SK-N-SH (cell line): ENCODE measurements at regions not wholly inside any gene's neighbourhood (a gene's known extent, or its start where the extent isn't known, plus 50 kb on each side); places are given as distances from the start of the nearest gene placed in this dataset.
"Not testable (repeated sequence)": the region's sequence is repeated elsewhere in the genome, so short reads cannot be mapped to it uniquely, and the experiment has no call there.

Source experiments
- CTCF ChIA-PET: fragments of 300-600, 350-600 bp; formaldehyde crosslinking; extraction: SDS; loops from one replicate; lab custom pipeline; 2021; lab: Yijun Ruan, JAX
- POLR2A ChIA-PET: fragments of 350-600 bp; sonication (Branson Sonifier 250); formaldehyde crosslinking; extraction: SDS; loops from one replicate; lab custom pipeline; 2020; ENCODE audit warnings: antibody characterized with exemption, inconsistent platforms; lab: Yijun Ruan, JAX
- DNase-seq: peaks from one replicate; pipeline ENCODE4 v3.0.0; 2012
- H2AFZ ChIP-seq: fragments of 200-600 bp; sonication (generic); 2 replicates; pipeline ENCODE4 v1.8.1; 2016; ENCODE audit warnings: antibody characterized with exemption, mild to moderate bottlenecking, low read depth
- H3F3A ChIP-seq: fragments of 200-600 bp; sonication (generic); replicated peaks from 2 replicates; pipeline ENCODE3; 2016; ENCODE audit warnings: antibody characterized with exemption, mild to moderate bottlenecking; ENCODE audit not compliant: insufficient read depth
- H3K27ac ChIP-seq, 2 experiments: fragments of 200-500 bp in 1 of 2; fragments of 200-600 bp in 1 of 2; sonication (Bioruptor generic) in 1 of 2; sonication (generic), shearing (Covaris generic) in 1 of 2; 2 replicates each; pipeline versions ENCODE4 v1.5.1 to v1.6.1; 2014 to 2016; ENCODE audit warnings: low read depth in 2 of 2, inconsistent platforms in 1 of 2, low read length in 1 of 2, mild to moderate bottlenecking in 1 of 2, mixed read lengths in 1 of 2
- H3K27me3 ChIP-seq: fragments of 200-600 bp; sonication (generic), shearing (Covaris generic); 2 replicates; pipeline ENCODE4 v1.6.1; 2016; ENCODE audit warnings: mixed run types; ENCODE audit not compliant: insufficient read depth
- H3K36me3 ChIP-seq, 2 experiments: fragments of 200-500 bp in 1 of 2; fragments of 200-600 bp in 1 of 2; sonication (Bioruptor generic) in 1 of 2; sonication (generic) in 1 of 2; replicated peaks in 1 of 2; 2 replicates each; pipeline versions ENCODE3 to v1.5.1; 2014 to 2016; ENCODE audit warnings: low read length in 1 of 2, mild to moderate bottlenecking in 1 of 2; ENCODE audit not compliant: insufficient read depth in 2 of 2, control insufficient read depth in 1 of 2
- H3K4me1 ChIP-seq, 2 experiments: fragments of 200-500 bp in 1 of 2; fragments of 200-600 bp in 1 of 2; sonication (Bioruptor generic) in 1 of 2; sonication (generic), shearing (Covaris generic) in 1 of 2; 2 replicates each; pipeline versions ENCODE4 v1.5.1 to v1.6.1; 2014 to 2016; ENCODE audit warnings: low read depth in 1 of 2, low read length in 1 of 2, mixed run types in 1 of 2; ENCODE audit not compliant: insufficient read depth in 2 of 2, control insufficient read depth in 1 of 2
- H3K4me2 ChIP-seq: fragments of 200-600 bp; sonication (generic), shearing (Covaris generic); 2 replicates; pipeline ENCODE4 v1.6.1; 2017; ENCODE audit warnings: mixed run types
- H3K4me3 ChIP-seq, 2 experiments: fragments of 200-500 bp in 1 of 2; fragments of 200-600 bp in 1 of 2; sonication (Bioruptor generic) in 1 of 2; sonication (generic), shearing (Covaris generic) in 1 of 2; 2 replicates each; pipeline versions ENCODE4 v1.5.1 to v1.8.1; 2014 to 2016; ENCODE audit warnings: low read depth in 2 of 2, inconsistent platforms in 1 of 2, low read length in 1 of 2, mild to moderate bottlenecking in 1 of 2, mixed read lengths in 1 of 2, moderate library complexity in 1 of 2
- H3K79me2 ChIP-seq: fragments of 200-600 bp; sonication (generic); 2 replicates; pipeline ENCODE4 v1.8.1; 2017; ENCODE audit warnings: mild to moderate bottlenecking; ENCODE audit not compliant: insufficient read depth
- H3K9ac ChIP-seq: fragments of 200-600 bp; sonication (generic); 2 replicates; pipeline ENCODE4 v1.6.1; 2017; ENCODE audit warnings: mixed run types
- H3K9me2 ChIP-seq: fragments of 200-600 bp; sonication (generic); 2 replicates; pipeline ENCODE4 v1.6.1; 2017; ENCODE audit warnings: mixed run types
- H3K9me3 ChIP-seq: fragments of 200-600 bp; sonication (generic); 2 replicates; pipeline ENCODE4 v1.6.1; 2017; ENCODE audit warnings: mixed run types, mild to moderate bottlenecking, moderate library complexity
- H4K20me1 ChIP-seq: fragments of 200-600 bp; sonication (generic); 2 replicates; pipeline ENCODE4 v1.6.1; 2017; ENCODE audit warnings: mild to moderate bottlenecking, mixed run types; ENCODE audit not compliant: insufficient read depth
- CHD2 ChIP-seq: fragments of 150-350 bp; IDR thresholded peaks from 2 replicates; pipeline ENCODE4 v1.6.1; 2018; ENCODE audit warnings: low read length; ENCODE audit not compliant: partially characterized antibody
- FOSL2 ChIP-seq: IDR thresholded peaks from 2 replicates; pipeline ENCODE4 v1.4.0; 2012; ENCODE audit warnings: low read depth, mild to moderate bottlenecking, moderate library complexity, borderline replicate concordance
- GABPA ChIP-seq: IDR thresholded peaks from 2 replicates; pipeline ENCODE4 v1.4.0; 2012; ENCODE audit warnings: low read depth, mild to moderate bottlenecking
- GATA2 ChIP-seq: sonication (generic); formaldehyde crosslinking; IDR thresholded peaks from 2 replicates; pipeline ENCODE4 v1.5.0; 2020; ENCODE audit warnings: mild to moderate bottlenecking, missing genetic modification reagents
- RCOR1 ChIP-seq: fragments of 150-350 bp; IDR thresholded peaks from 2 replicates; pipeline ENCODE4 v1.6.1; 2017; ENCODE audit warnings: antibody characterized with exemption, low read length
- SMC3 ChIP-seq: IDR thresholded peaks from 2 replicates; pipeline ENCODE4 v1.6.1; 2012; ENCODE audit warnings: low read depth, low read length, improper control_type of control experiment
- TCF12 ChIP-seq: IDR thresholded peaks from 2 replicates; pipeline ENCODE4 v1.4.0; 2012
- WGBS: methylation state at CpG from one replicate; pipeline ENCODE4 v1.1.6; 2017; ENCODE audit warnings: low lambda C conversion rate; 5-methylcytosine and 5-hydroxymethylcytosine counted together
- TF ChIP-seq, protein P1 (sequence below): IDR thresholded peaks from 2 replicates; pipeline ENCODE4 v1.4.0; 2012; ENCODE audit warnings: low read depth, borderline replicate concordance

DNA sequence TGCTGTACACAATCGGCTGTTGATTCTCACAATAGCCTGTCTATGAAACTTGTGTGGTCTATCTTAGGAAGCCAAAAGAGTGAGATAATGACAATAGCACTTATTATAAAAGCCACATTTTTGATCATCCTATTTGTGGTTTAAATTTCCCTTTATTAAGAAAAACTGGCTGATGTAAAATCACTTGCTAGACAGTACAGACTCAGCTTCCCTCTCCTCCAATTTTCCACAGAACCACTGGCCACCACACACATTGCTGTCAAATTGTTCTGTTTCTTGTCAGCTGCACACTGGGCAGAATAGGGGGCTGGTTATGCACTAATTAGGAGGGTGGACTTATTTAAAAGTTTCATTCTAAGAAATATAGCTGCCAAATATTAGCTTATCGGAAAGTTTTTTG, 425.9 kb downstream of the EPHA3 start:
- no peak for DNase-seq
- Histone ChIP-seq H3K27me3 (no peaks in the 10 kb centered on the region), H3F3A (no peaks in the 10 kb centered on the region), H3K4me3 (no peak overlapping the region), H4K20me1 (no peaks in the 10 kb centered on the region), H3K27ac (no peak overlapping the region), H3K36me3 (no peaks in the 10 kb centered on the region), H3K79me2 (no peaks in the 10 kb centered on the region), H2AFZ (no peak overlapping the region), H3K9me2 (no peaks in the 10 kb centered on the region), H3K4me2 (no peak overlapping the region), H3K9ac (no peak overlapping the region), H3K4me1 (no peaks in the 10 kb centered on the region), H3K9me3 (no peaks in the 10 kb centered on the region)
- POLR2A ChIA-PET: no interaction called here
- WGBS: 18% methylated on average over 2 of the region's 2 CpGs
- TF ChIP-seq, protein P1, sequence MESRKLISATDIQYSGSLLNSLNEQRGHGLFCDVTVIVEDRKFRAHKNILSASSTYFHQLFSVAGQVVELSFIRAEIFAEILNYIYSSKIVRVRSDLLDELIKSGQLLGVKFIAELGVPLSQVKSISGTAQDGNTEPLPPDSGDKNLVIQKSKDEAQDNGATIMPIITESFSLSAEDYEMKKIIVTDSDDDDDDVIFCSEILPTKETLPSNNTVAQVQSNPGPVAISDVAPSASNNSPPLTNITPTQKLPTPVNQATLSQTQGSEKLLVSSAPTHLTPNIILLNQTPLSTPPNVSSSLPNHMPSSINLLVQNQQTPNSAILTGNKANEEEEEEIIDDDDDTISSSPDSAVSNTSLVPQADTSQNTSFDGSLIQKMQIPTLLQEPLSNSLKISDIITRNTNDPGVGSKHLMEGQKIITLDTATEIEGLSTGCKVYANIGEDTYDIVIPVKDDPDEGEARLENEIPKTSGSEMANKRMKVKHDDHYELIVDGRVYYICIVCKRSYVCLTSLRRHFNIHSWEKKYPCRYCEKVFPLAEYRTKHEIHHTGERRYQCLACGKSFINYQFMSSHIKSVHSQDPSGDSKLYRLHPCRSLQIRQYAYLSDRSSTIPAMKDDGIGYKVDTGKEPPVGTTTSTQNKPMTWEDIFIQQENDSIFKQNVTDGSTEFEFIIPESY: no peak
- no peak for TF ChIP-seq SMC3
- no peak for TF ChIP-seq TCF12
- TF ChIP-seq FOSL2: no peak
- TF ChIP-seq GABPA: no peak
- TF ChIP-seq GATA2 (CRISPR knock-in tag): no peak
- CTCF ChIA-PET: no interaction called here

DNA sequence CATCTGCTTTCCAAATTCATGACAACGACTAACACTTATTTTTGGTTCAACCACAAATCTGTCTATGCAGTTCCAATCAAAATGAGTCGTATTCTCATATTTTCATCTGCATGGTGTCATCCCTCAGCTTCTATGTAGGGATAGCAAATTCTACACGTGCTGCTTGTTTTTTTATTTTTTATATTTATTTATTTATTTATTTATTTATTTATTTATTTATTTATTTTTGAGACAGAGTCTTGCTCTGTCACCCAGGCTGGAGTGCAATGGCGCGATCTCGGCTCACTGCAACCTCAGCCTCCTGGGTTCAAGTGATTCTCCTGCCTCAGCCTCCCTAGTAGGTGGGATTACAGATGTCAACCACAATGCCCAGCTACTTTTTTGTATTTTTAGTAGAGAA, 447.2 kb downstream of the EPHA3 start:
- H3F3A ChIP-seq, H3K4me3 ChIP-seq, CTCF ChIA-PET, H3K9ac ChIP-seq, H3K9me3 ChIP-seq, H3K4me2 ChIP-seq, H3K9me2 ChIP-seq, H3K36me3 ChIP-seq, DNase-seq, H3K27me3 ChIP-seq, H3K79me2 ChIP-seq, H3K4me1 ChIP-seq, H2AFZ ChIP-seq, H3K27ac ChIP-seq, H4K20me1 ChIP-seq, POLR2A ChIA-PET: not testable (repeated sequence)
- WGBS: 25% methylated on average over 6 of the region's 6 CpGs

DNA sequence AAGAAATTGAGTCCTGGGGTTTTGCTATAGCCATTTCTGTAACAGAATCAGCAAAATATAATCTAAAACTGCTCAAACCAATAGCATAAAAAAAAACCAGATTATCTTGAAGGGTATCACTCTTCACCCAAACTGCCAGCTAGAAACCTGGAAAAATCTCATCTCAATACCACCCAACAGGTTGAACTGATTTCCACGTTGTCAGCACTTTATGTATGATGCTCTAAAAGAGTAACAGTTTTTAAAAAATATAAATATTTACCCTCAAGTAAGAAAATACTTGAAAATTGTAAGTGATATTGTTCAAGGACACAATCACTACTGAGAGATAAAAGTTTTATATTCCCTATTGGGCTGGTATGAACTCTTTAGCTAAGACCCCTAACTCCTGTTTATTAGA, 451.3 kb downstream of the EPHA3 start:
- no peak overlapping the region for H3K27ac ChIP-seq
- H3K9me3 ChIP-seq: no peaks in the 10 kb centered on the region
- POLR2A ChIA-PET: no interaction called here
- no peak overlapping the region for H3K9ac ChIP-seq
- no peaks in the 10 kb centered on the region for H3K4me1 ChIP-seq
- no peak for TF ChIP-seq CHD2
- no peak for TF ChIP-seq RCOR1
- TF ChIP-seq, all 33 proteins: peak for 0
- Histone ChIP-seq H3K79me2 (no peaks in the 10 kb centered on the region), H4K20me1 (no peaks in the 10 kb centered on the region), H3K27me3 (no peaks in the 10 kb centered on the region), H3F3A (no peaks in the 10 kb centered on the region), H3K4me2 (no peak overlapping the region), H2AFZ (no peak overlapping the region), H3K36me3 (no peaks in the 10 kb centered on the region), H3K4me3 (no peak overlapping the region), H3K9me2 (no peaks in the 10 kb centered on the region)
- 0% methylated on average over 1 of the region's 1 CpG for WGBS
- no peak for DNase-seq
- CTCF ChIA-PET: no interaction called here
